ENCODE measurements at regions not wholly inside any gene's neighbourhood (a gene's known extent, or its start where the extent isn't known, plus 50 kb on each side); places are given as distances from the start of the nearest gene placed in this dataset.

DNA sequence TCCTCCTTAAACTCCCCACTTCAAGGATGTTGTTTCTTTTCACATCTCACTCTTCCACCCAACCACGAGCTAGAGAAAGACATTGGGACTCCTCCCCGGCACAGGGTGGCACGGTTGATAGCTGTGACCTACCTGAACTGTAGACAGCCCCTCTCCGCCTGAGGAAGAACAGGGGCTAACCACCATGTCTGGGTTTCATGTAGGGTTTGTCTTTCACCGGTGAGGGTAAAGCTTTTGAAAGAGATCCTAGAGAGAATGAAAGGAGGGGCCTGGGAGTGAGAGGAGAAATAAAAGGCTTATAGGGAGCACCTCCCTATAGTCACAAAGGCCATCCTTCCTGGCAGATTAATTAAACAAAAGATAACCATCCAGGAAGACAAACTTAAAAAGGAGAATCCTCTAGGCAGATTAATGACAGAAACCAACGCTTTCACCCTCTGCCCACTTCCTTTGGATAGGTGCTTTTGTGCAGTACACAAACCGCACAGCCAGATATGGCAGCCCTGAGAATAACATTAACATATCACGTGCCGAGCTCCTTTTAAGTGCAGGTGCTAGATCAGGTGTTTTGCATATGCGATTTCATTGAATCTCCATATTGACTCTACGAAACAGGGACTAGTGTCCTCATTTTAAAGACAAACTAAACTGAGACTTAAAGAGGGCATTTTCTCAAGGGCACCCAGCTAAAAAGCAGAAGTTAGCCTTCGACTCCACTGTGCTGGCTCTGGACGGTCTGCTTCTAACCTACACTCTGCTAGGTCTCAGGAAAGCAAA lies 178.1 kb upstream of the RUNX1 start:
- DNase-seq (ENCODE audit: low spot score): no peak

DNA sequence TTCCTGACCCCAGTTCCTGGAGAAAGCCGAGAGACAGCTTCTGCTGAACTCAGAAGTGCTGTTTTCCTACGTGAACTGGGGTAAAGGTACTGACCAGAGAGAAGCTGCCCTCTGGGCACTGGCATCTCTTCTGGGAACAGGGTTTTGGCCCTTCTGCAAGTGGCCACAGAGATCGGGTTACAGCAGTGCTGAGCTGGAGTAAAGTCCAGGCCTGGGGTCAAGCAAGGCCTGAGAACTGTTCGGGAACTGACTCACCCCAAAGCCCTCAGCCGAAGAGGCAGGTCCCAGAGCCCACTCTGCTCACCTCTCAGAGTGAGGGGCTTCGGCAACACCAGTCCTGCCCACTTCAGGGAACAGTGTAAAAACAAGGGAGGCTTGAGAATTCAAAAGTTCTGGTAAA lies 177.2 kb upstream of the RUNX1 start:
- no peak for DNase-seq (ENCODE audit: low spot score)

DNA sequence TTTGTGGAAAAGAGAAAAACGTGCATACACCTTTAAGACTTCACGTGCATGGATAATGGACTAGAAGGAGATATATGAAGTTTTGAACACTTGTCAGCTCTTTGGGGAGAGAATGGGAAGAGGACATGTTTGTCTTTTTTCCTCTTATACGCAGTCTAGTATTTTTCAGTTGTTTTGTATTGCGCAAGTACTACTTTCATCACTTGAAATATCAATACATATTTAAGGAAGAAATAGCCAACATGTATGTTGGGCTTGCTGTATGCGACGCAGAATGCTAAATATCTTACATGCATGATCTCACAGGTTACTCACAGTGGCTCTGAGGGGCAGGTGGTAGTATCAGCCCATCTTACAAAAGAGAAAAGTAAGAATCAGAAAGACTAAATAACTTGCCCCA lies 176.5 kb upstream of the RUNX1 start:
- no peak for DNase-seq (ENCODE audit: low spot score)

DNA sequence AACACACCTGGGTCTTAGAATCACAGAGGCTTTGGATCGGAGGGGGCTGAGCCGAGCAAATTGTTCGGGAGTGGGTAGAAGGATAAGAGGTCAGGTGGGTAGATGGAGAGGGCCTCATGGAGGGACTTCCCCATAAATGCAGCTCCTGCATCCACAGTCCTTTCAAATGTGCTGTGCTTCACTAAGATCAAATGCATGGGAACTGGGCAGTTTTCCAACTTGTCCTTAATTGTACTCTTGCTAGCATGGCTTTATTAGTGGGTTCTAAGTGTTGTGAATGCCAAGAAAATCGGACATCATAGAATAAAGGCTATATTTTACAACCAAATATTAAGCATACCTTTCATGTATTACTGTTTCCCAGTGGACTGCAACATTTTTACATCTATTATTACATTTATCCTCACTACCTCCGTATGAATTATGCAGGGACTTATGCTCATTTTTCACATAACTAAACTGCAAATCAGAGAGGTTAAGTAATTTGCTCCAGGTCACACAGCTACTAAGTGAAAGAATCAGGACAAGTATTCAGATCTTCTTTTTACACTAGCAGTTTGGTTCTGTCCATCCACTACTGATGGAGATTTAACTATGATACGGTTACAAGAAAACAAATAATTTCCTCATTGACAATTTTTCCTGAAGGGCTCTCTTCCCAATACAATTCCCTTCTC lies 174.5 kb upstream of the RUNX1 start:
- no peak for DNase-seq (ENCODE audit: low spot score)

GRCh38 chr21:35222541-35222941 lies 173.4 kb upstream of the RUNX1 start:
- DNase-seq (ENCODE audit: low spot score): no peak

GRCh38 chr21:35222021-35222420 lies 172.9 kb upstream of the RUNX1 start:
- DNase-seq (ENCODE audit: low spot score): no peak

DNA sequence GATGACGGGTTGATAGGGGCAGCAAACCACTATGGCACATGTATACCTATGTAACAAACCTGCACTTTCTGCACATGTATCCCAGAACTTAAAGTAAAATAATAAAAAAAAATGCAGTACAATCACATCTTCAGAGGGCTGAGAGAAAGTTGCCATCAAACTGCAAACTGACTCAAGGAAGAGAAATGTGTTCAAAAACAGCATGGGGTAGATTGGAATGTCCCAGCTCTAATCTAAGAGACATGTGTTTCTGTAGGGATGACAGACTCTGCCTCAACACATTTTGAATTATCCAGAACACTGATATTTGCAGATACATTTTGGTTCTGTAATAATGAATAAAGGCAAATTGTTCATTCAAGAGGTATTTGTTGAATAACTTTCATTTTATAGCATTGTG lies 171.2 kb upstream of the RUNX1 start:
- no peak for DNase-seq (ENCODE audit: low spot score)

- no peak for DNase-seq (ENCODE audit: low spot score)
Measured at GRCh38 chr21:35219719-35220118, 170.6 kb upstream of the RUNX1 start.

DNA sequence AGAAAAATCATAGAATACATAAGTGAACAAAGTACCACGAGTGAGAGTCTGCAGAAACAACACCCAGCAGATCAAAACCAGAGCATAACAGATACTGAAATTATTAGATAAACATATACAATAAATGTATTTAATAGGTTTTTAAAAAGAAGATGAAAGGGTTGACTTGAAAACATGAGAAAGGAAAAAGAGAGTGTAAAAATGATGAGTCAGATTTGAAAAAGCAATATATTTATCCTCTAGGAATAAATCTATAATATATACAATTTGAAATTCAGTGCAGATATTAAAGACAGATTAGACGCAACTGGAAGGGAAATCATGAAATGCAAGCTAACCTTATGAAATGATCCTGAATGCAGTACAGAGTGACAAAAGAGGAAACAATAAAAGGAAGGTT lies 170.2 kb upstream of the RUNX1 start:
- no peak for DNase-seq (ENCODE audit: low spot score)

GRCh38 chr21:35217504-35218060 lies 168.5 kb upstream of the RUNX1 start:
- DNase-seq (ENCODE audit: low spot score): no peak

DNA sequence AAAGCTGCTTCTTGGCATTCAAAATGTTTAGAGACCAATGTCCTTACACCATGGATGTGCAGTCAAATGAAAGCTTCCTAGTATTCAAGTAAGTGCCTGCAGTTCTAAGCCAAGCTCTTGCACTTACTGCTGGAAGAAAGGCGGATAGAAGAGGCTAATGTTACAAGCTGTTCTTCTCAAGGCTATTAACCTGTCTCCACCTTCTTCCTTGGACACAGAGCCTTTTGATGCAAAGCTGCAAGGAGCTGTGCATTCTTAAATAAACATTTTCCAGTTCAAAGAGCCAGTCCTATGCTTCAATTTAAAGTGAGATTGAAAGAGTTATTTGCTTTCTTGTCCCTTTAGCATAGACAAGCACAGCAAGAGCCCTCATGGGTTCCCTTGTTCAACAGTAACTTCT lies 167.9 kb upstream of the RUNX1 start:
- DNase-seq (ENCODE audit: low spot score): no peak

DNA sequence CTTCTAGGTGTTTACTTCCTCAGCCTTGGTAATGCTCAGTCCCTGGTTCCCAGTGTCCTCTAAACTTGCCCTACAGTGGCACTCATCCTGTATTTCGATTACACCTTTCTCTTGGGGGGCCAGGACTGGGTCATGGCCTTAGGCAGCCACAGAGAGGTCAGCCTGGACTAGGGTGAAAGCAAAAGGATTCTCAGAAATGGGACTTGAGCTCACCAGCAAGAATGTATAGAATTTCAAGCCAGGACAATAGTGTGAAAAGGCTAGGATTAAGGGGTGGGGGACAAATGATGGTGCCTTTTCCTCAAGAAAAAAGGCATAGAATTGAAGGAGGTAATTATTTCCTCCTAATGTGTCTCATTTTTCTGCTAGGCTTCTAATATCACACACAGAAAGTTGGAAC lies 166.8 kb upstream of the RUNX1 start:
- DNase-seq (ENCODE audit: low spot score): no peak

GRCh38 chr21:35212393-35213127 lies 163.5 kb upstream of the RUNX1 start:
- DNase-seq (ENCODE audit: low spot score): no peak

GRCh38 chr21:35211782-35212181 lies 162.7 kb upstream of the RUNX1 start:
- no peak for DNase-seq (ENCODE audit: low spot score)

DNA sequence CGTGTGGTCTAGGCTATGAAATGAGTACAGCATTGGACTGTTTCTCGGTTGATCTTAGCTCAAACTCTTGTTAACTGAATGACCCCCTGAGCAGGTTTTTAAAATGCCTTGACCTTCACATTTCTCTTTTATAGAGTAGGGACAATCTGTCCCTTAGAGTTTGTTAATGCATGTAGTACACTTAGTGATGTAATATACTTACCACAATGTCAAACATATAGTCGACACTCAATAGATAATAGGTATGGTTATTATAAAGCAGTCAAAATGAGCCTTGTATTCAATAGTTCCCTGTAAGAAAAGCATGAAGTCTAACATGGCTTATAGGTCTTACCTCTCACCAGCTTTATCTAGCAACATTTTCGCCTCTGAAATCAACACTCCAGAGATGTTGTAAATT lies 161.0 kb upstream of the RUNX1 start:
- no peak for DNase-seq (ENCODE audit: low spot score)

- no peak for DNase-seq (ENCODE audit: low spot score)
Measured at GRCh38 chr21:35208810-35209517, 159.9 kb upstream of the RUNX1 start.

- no peak for DNase-seq (ENCODE audit: low spot score)
Measured at GRCh38 chr21:35208104-35208503, 159.0 kb upstream of the RUNX1 start.

DNA sequence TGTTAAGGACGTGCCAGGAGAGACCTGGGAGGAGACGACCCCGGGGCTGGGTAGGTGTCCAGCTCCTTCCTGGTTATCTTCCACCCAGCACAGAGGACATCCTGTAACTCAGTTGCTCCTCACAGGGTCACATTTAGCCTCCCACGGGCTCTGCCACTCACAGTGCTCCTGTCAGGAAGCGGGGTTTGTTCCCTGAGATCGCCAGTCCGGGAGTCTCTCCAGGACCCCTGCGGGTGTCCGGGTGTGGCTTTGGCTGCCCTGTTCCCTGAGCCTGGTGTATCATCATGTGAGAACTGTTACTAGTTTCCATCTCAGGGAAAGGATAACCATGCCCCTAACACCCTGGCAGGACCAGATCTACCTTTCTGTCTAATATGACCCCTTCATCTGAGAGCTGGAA lies 158.2 kb upstream of the RUNX1 start:
- no peak for DNase-seq (ENCODE audit: low spot score)

DNA sequence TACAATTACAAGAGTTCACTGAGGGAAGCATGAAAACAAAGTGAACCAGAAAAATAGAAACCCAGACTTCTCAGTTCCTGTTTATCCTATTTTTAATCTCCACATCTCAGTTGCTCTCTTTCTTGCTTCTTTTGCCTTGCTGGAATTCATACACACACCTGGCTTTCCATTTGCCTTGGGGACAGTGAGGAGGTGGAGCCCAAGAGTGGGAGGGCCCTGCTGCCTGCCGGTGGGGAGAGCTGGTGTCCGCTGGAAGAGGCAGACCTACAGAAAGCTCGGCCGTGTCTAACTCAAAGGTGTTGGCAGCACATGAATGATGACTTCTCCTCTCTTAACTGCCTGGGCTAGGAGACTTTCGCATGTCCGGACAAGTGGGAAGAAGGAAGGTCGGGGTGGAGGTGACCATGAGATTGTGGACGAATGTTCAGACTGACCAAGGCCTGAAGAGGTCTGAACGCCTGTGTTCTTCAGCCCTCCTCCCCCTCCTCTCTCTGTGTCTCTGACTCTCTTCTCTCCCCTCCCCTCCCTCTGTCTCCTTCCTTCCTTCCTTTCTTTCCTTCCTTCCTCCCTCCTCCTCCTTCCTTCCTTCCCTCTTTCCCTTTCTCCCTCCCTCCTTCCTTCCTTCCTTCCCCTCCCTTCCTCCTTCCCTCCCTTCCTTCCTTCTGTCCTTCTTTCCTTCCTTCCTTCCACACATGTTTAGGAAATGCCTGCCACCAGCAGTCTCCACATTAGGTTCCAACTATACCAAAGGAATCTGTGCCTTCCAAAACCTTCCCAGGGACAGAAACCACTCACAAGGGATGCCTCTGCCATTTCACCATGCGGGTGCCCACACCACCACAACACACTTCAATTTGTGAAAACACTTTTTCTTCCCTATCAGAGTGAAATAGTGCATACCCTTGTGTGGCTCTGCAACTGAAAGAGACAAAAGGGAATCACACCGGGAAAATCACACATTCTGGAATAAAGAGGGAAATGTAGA lies 157.3 kb upstream of the RUNX1 start:
- peak; percentile 24 for DNase-seq (ENCODE audit: low spot score)

- DNase-seq (ENCODE audit: low spot score): peak; percentile 63
Measured at GRCh38 chr21:35204850-35205541, 155.9 kb upstream of the RUNX1 start.
